Thyroid gland (tissue), 4 donors: ENCODE measurements at regions not wholly inside any gene's neighbourhood (a gene's known extent, or its start where the extent isn't known, plus 50 kb on each side); places are given as distances from the start of the nearest gene placed in this dataset.

Source experiments
- DNase-seq, 2 donors: peaks; one replicate each; pipeline ENCODE4 v3.0.0-alpha.2; 2019
- H3K27ac ChIP-seq, 3 donors: fragments of 200-600 bp; sonication (generic); 1 replicate in 2 of 3; 2 replicates in 1 of 3; pipeline ENCODE4 v1.5.1; 2016 to 2019; ENCODE audit warnings: mild to moderate bottlenecking in 1 of 3, moderate library complexity in 1 of 3
- H3K27me3 ChIP-seq: fragments of 200-600 bp; sonication (generic); one replicate; pipeline ENCODE4 v1.5.1; 2019
- H3K36me3 ChIP-seq, 2 donors: fragments of 200-600 bp; sonication (generic); one replicate each; pipeline ENCODE4 v1.5.1; 2016 to 2019
- H3K4me1 ChIP-seq, 2 donors: fragments of 200-600 bp; sonication (generic); one replicate each; pipeline ENCODE4 v1.5.1; 2017 to 2019
- H3K4me3 ChIP-seq, 3 donors: fragments of 200-600 bp; sonication (generic); replicated peaks in 1 of 3; 1 replicate in 2 of 3; 2 replicates in 1 of 3; pipeline ENCODE4 v1.5.1; 2016; ENCODE audit warnings: mild to moderate bottlenecking in 1 of 3
- H3K9me3 ChIP-seq: fragments of 200-600 bp; sonication (generic); one replicate; pipeline ENCODE4 v1.5.1; 2017
- CTCF ChIP-seq, 6 experiments: fragments of 200-600 bp in 3 of 6; fragments of 450-650 bp in 3 of 6; sonication (generic) in 3 of 6; IDR thresholded peaks; one replicate each; pipeline ENCODE4 v1.5.1; 2016 to 2019; ENCODE audit warnings: antibody characterized with exemption in 6 of 6, mild to moderate bottlenecking in 2 of 6, inconsistent platforms in 1 of 6, moderate library complexity in 1 of 6
- POLR2A ChIP-seq, 2 donors: fragments of 450-650 bp; IDR thresholded peaks; one replicate each; pipeline ENCODE4 v1.6.1; 2017; ENCODE audit warnings: antibody characterized with exemption in 2 of 2, mild to moderate bottlenecking in 2 of 2, moderate library complexity in 1 of 2
- WGBS, 2 donors: methylation state at CpG; one replicate each; pipeline ENCODE4 v1.1.5; 2017; 5-methylcytosine and 5-hydroxymethylcytosine counted together
- intact Hi-C: fragments of 100-400 bp; cut with DNase I; formaldehyde crosslinking; loops from one replicate; pipeline ENCODE4 v1.15.1; 2023

GRCh38 chr1:80924290-80924689 lies 876.4 kb upstream of the ADGRL2 start:
- TF ChIP-seq CTCF (IDR thresholded peaks at IDR 0.05) (no peak), POLR2A (IDR thresholded peaks at IDR 0.05) (no peak)
- no peaks in the 10 kb centered on the region for H3K36me3 ChIP-seq
- H3K4me3 ChIP-seq, result no peak overlapping the region
- no peaks in the 10 kb centered on the region for H3K9me3 ChIP-seq
- DNase-seq, result no peak
- WGBS, 2 donors, result 95 to 96% methylated on average over 2 of the region's 2 CpGs
- no peaks in the 10 kb centered on the region for H3K4me1 ChIP-seq
- no peaks in the 10 kb centered on the region for H3K27me3 ChIP-seq
- H3K27ac ChIP-seq, result no peak overlapping the region
- intact Hi-C loops, result no loop called here

DNA sequence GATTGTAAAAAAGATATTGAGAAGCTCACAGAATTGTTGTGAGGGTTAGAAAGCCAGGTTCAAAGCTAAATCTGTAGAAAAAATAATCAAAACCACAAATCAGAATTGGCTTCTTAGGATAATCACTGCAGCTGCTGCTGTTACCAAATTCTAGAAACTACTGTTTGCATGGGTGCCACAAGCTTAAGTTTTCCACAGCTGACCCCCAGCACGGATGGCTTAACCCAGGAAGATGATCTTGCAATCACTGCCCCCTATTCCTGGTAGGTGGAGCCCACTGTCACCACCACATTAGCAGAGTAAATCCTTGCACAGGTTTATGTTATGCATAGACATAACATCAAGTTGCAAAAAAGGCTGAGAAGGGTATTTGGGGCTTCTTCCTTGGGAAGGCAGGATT lies 877.8 kb upstream of the ADGRL2 start:
- intact Hi-C loops, result no loop called here
- Histone ChIP-seq H3K27ac (no peak overlapping the region), H3K4me1 (no peaks in the 10 kb centered on the region), H3K36me3 (no peaks in the 10 kb centered on the region), H3K27me3 (no peaks in the 10 kb centered on the region), H3K4me3 (no peak overlapping the region), H3K9me3 (no peaks in the 10 kb centered on the region)
- 39 to 63% methylated on average over 1 of the region's 1 CpG for WGBS, 2 donors
- no peak for DNase-seq
- no peak for TF ChIP-seq CTCF (IDR thresholded peaks at IDR 0.05)
- no peak for TF ChIP-seq POLR2A (IDR thresholded peaks at IDR 0.05)

GRCh38 chr1:80919426-80919825 lies 881.3 kb upstream of the ADGRL2 start:
- H3K27me3 ChIP-seq, result no peaks in the 10 kb centered on the region
- no peak for DNase-seq
- no peak overlapping the region for H3K27ac ChIP-seq
- no peak overlapping the region for H3K4me3 ChIP-seq
- intact Hi-C loops, result no loop called here
- WGBS, 2 donors, result 86 to 94% methylated on average over 6 of the region's 6 CpGs
- H3K9me3 ChIP-seq, result no peaks in the 10 kb centered on the region
- TF ChIP-seq POLR2A (IDR thresholded peaks at IDR 0.05), result no peak
- no peak for TF ChIP-seq CTCF (IDR thresholded peaks at IDR 0.05)
- H3K4me1 ChIP-seq, result no peaks in the 10 kb centered on the region
- no peaks in the 10 kb centered on the region for H3K36me3 ChIP-seq

DNA sequence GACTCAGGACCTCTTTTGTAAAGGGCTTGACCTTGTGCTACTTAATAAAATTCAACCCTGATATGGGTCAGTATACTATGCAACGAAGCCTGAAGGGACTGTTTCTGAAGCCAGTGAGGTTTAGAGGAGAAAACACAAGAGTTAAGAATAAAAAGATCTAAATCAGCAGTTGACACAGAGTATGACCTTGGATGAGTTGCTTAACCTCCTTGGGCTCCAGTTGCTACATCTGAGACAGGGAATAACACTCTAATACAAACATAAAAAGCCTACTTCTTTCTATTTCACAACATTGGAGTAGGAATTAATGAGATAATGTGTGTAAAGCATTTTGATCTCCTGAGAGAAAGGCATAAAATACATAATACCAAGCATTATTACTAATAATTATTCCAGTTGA lies 882.4 kb upstream of the ADGRL2 start:
- Histone ChIP-seq H3K4me1 (no peaks in the 10 kb centered on the region), H3K4me3 (no peak overlapping the region), H3K27me3 (no peaks in the 10 kb centered on the region), H3K36me3 (no peaks in the 10 kb centered on the region), H3K27ac (no peak overlapping the region), H3K9me3 (no peaks in the 10 kb centered on the region)
- no peak for DNase-seq
- intact Hi-C loops, result no loop called here
- WGBS, 2 donors, result 9 to 27% methylated on average over 1 of the region's 1 CpG
- TF ChIP-seq POLR2A (IDR thresholded peaks at IDR 0.05) (no peak), CTCF (IDR thresholded peaks at IDR 0.05) (no peak)

DNA sequence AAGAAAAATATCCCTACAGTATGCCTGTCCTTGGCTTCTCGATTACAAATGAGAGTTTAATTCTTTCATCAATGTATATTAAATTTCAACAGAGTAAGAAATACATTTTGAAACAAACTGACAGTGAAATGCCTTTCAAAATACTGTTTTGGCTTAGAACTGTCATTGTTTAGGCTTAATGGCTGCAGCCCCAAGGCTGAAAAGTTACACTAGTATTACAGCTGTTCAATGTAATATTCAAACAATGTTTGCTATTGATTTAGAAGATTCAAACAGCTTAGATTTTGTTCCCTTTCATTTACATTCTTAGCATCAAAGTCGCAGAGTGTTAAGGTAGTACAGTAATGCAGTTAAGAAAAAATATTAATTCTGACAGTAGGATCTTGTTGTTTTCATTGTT lies 882.9 kb upstream of the ADGRL2 start:
- H3K9me3 ChIP-seq, result no peaks in the 10 kb centered on the region
- no peaks in the 10 kb centered on the region for H3K36me3 ChIP-seq
- no peak overlapping the region for H3K27ac ChIP-seq
- WGBS, 2 donors, result 82 to 90% methylated on average over 2 of the region's 2 CpGs
- TF ChIP-seq POLR2A (IDR thresholded peaks at IDR 0.05), result no peak
- no peak for TF ChIP-seq CTCF (IDR thresholded peaks at IDR 0.05)
- no peaks in the 10 kb centered on the region for H3K27me3 ChIP-seq
- no peak overlapping the region for H3K4me3 ChIP-seq
- no peaks in the 10 kb centered on the region for H3K4me1 ChIP-seq
- DNase-seq, result no peak
- intact Hi-C loops, result no loop called here
